HUES48 (cell line): ENCODE measurements at regions not wholly inside any gene's neighbourhood (a gene's known extent, or its start where the extent isn't known, plus 50 kb on each side); places are given as distances from the start of the nearest gene placed in this dataset.

Experiments used
- H3K27ac ChIP-seq: one replicate; pipeline ENCODE4 v1.7.0; 2013; ENCODE audit warnings: low read depth, low read length, inconsistent platforms
- H3K27me3 ChIP-seq: 2 replicates; pipeline ENCODE4 v1.6.1; 2013; ENCODE audit warnings: mild to moderate bottlenecking, low read length; ENCODE audit not compliant: control insufficient read depth, insufficient read depth
- H3K36me3 ChIP-seq: 2 replicates; pipeline ENCODE4 v1.6.1; 2013; ENCODE audit warnings: low read length; ENCODE audit not compliant: control insufficient read depth, insufficient read depth
- H3K4me1 ChIP-seq: 2 replicates; pipeline ENCODE4 v1.6.1; 2013; ENCODE audit warnings: mild to moderate bottlenecking, low read length; ENCODE audit not compliant: control insufficient read depth, insufficient read depth
- H3K4me3 ChIP-seq: 2 replicates; pipeline ENCODE4 v1.5.1; 2013; ENCODE audit warnings: mild to moderate bottlenecking, low read depth, low read length
- H3K9ac ChIP-seq: 2 replicates; pipeline ENCODE4 v1.6.1; 2013; ENCODE audit warnings: mild to moderate bottlenecking, low read depth, low read length, moderate library complexity
- H3K9me3 ChIP-seq: 2 replicates; pipeline ENCODE4 v1.6.1; 2013; ENCODE audit warnings: low read length; ENCODE audit not compliant: control insufficient read depth, insufficient read depth

DNA sequence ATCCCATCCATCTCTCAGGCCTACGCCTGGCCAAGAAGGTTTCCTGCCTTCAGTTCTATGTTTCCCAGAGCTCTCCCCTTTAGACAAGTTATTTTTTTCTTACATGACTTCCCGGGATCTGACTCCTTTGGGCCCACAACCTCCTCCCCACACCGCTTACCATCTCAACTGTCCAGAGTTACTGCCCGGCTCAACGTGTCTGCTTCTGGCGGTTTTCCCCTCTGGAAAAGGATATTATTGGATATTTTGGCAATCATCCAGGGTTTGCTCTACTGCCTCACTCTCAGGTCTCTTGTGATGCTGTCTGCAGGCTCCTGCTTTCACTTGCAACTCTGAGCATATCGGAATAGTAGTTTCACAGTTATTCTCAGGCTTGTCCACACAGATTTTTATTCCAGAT is 318.2 kb upstream of the CAMK1G start:
- H3K27me3 ChIP-seq = no peaks in the 10 kb centered on the region
- H3K4me1 ChIP-seq = no peaks in the 10 kb centered on the region
- H3K9ac ChIP-seq = no peak overlapping the region
- H3K36me3 ChIP-seq = no peaks in the 10 kb centered on the region
- H3K4me3 ChIP-seq = no peak overlapping the region
- H3K27ac ChIP-seq = no peak overlapping the region
- no peaks in the 10 kb centered on the region for H3K9me3 ChIP-seq

DNA sequence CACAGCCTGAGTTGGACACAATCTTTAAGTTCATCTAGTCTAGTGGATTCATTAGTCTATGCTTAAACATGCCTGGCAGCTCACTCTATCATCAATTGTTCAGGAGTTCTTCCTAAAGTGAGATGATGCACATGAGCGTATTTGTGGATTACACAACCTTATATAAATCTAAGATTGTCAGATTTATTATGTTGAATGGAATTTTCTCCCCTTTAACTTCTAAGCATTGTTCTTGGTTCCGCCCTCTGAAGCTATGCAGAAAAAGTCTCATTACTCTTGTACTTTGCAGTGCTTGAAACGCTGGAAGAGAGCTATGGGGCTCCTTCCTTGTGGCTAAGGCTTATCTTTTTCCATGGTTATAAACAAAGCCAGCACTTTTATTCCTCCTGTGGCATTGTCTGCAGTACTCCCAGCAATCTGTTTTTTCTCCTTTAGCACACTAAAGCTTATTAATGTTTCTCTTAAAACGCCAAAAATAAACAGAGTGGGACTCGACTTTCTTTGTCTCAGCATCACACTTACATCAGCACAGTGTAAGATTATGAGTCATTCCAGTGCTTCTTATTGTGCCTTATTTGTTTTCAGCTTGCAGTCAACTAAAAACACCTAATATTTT is 316.8 kb upstream of the CAMK1G start:
- Histone ChIP-seq H3K4me1 (no peaks in the 10 kb centered on the region), H3K4me3 (no peak overlapping the region), H3K9me3 (no peaks in the 10 kb centered on the region), H3K36me3 (no peaks in the 10 kb centered on the region), H3K27me3 (no peaks in the 10 kb centered on the region), H3K27ac (no peak overlapping the region), H3K9ac (no peak overlapping the region)

DNA sequence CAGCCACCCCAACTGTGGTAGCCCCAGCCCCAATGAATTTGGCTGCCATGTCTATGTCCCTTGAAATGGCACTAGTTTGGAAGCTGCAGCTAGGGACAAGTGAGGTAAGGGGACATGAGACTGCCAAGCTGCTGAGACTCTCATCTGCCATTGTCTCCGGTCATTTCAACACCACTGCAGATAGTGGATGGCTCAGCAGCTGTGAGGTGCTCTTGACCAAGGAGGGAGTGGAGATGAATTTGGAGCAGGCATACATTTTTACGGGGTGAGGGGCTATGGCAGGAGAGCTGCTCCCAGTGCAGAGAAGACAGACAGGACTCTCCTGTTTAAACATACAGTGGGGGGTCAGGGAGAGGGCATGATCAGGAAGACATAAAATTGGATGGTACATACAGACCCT is 315.5 kb upstream of the CAMK1G start:
- no peak overlapping the region for H3K4me3 ChIP-seq
- no peaks in the 10 kb centered on the region for H3K9me3 ChIP-seq
- H3K9ac ChIP-seq = no peak overlapping the region
- H3K36me3 ChIP-seq = no peaks in the 10 kb centered on the region
- no peaks in the 10 kb centered on the region for H3K27me3 ChIP-seq
- H3K4me1 ChIP-seq = no peaks in the 10 kb centered on the region
- H3K27ac ChIP-seq = no peak overlapping the region

DNA sequence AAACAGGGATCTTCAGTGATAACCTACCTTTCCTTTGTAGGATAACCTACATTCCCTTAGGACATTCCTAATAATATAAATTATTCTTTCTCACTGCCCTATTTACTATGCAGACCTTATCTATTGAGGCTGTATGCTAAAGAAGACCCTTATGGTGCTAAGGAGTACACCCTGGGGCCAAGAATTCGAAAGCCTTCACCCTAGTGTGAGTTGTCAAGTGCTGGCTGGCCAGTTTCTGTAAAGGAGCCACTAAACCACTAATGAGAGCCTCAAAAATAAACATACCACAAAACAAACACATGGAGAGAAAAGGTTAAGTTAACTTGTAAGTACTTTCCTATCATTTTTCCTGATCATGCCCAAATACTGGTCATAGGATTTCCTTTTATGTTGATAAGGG is 315.0 kb upstream of the CAMK1G start:
- no peak overlapping the region for H3K9ac ChIP-seq
- no peaks in the 10 kb centered on the region for H3K9me3 ChIP-seq
- H3K4me1 ChIP-seq = no peaks in the 10 kb centered on the region
- H3K36me3 ChIP-seq = no peaks in the 10 kb centered on the region
- H3K27ac ChIP-seq = no peak overlapping the region
- H3K27me3 ChIP-seq = no peaks in the 10 kb centered on the region
- H3K4me3 ChIP-seq = no peak overlapping the region

DNA sequence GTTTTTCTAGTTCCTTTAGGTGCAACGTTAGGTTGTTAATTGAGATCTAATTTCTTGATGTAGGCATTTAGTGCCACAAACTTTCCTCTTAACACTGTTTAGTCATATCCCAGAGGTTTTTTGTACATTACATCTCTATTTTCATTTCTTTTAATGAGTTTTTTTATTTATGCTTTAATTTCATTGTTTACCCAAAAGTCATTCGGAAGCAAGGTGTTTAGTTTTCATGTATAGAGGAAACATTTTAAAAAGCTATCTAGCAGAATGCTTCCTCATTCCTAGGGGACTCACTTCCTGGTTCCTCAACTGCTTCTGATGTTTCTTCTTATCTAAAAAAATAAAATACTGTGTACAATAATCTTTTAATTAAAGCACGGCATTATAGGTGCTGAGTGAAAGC is 307.2 kb upstream of the CAMK1G start:
- Histone ChIP-seq H3K27me3 (no peaks in the 10 kb centered on the region), H3K4me1 (no peaks in the 10 kb centered on the region), H3K36me3 (no peaks in the 10 kb centered on the region), H3K27ac (no peak overlapping the region), H3K9ac (no peak overlapping the region), H3K9me3 (no peaks in the 10 kb centered on the region), H3K4me3 (no peak overlapping the region)

DNA sequence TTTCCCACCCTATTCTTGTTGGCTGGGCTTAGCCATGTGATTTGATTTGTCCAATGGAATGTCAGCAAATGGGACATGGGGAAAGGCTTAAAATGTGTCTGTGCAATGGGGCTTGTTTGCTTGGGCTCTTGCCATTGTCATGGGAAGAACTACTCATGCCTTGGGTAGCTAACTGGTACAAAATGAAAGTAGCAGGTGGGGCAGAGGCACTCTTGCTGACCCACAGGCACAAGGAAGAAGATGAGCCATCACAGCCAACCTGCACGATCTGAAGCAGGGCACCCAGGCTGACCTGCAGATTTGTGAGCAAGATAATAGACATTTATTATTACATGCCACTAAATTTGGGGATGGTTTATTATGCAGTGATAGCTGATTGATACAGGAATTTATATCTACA is 305.9 kb upstream of the CAMK1G start:
- Histone ChIP-seq H3K36me3 (no peaks in the 10 kb centered on the region), H3K27ac (no peak overlapping the region), H3K9me3 (no peaks in the 10 kb centered on the region), H3K9ac (no peak overlapping the region), H3K4me1 (no peaks in the 10 kb centered on the region), H3K27me3 (no peaks in the 10 kb centered on the region), H3K4me3 (no peak overlapping the region)

DNA sequence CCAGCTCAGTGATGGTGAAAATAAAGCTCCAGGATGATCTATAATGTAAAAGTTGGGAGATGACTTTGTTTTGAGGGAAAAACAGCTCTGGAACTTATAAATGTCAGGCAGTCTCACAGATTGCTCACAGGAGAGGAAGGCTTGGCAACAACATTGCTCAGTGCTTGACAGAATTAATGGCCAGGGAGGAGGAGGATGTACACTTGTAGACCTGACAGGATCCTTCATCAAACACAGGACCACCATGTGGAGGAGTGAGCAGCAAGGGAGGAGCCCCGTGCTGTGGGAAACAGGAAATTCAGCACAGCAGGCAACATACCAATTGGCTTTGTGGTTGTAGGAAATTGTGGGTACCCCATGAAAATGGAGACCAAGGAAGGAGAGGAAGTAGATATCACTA is 291.8 kb upstream of the CAMK1G start:
- Histone ChIP-seq H3K27ac (no peak overlapping the region), H3K36me3 (no peaks in the 10 kb centered on the region), H3K27me3 (no peaks in the 10 kb centered on the region), H3K9ac (no peak overlapping the region), H3K4me3 (no peak overlapping the region), H3K4me1 (peaks cover 4% of the 10 kb centered on the region; the same call in 1 of the 2 replicates), H3K9me3 (no peaks in the 10 kb centered on the region)

DNA sequence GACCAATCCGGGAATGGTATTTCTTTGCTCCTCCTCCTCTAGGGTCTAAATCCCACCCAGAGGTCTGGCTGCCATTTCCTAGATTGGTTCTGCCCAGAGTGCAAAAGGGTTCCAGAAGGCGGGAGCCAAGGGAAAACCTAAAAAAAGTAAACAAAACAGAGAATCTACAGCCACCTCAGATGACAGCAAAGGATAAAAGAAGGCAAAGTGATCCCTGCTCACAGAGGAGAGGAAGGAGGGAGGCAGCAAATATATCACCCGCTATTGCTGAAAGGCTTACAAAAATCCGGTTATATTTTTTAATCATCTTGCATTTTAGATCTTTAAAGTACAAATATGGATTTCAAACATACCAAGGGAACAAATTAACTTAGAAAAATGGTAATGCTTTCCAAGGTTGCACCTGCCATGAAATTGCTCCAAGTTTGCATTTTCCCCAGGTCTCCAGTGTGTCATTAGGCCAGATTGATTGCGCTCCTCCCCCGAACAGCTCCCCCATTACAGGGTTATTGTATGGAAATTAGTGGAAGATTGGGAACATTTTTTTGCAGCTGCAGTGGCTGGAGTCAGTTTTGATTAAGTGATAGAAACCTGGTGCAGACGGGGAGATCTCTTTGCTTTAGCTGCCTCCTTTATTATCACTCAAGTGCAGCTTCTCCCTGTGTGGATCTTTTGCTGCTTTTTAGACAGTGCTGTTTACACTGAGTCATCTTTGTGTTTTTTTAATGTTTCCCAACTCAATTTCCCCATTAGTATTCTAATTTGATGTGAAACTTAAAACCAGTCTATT is 280.5 kb upstream of the CAMK1G start:
- no peaks in the 10 kb centered on the region; the same call in 1 of the 2 replicates for H3K4me1 ChIP-seq
- H3K4me3 ChIP-seq = no peak overlapping the region
- no peaks in the 10 kb centered on the region for H3K36me3 ChIP-seq
- no peak overlapping the region for H3K9ac ChIP-seq
- H3K9me3 ChIP-seq = no peaks in the 10 kb centered on the region
- H3K27me3 ChIP-seq = no peaks in the 10 kb centered on the region
- no peak overlapping the region for H3K27ac ChIP-seq

DNA sequence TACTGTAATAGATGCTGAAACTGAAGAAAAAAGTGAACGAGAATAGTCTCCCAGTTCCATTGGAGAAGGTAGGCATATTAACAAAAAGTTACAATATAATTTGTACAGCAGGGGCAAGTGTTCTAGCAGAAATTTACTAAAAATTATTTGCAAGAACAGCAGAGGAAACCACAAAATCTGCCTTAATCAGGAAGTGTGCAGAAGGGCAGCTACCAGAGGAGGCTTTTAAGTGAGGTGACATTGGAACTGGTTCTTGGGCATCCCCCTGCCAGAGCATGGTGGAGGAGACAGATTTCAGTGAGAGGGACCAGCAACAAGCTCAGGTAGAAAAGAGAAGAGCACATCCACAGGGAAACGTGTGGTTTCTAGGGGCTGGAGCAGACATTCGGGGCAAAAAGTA is 279.3 kb upstream of the CAMK1G start:
- H3K9me3 ChIP-seq = no peaks in the 10 kb centered on the region
- H3K4me3 ChIP-seq = no peak overlapping the region
- no peak overlapping the region for H3K27ac ChIP-seq
- H3K27me3 ChIP-seq = no peaks in the 10 kb centered on the region
- H3K36me3 ChIP-seq = no peaks in the 10 kb centered on the region
- H3K9ac ChIP-seq = no peak overlapping the region
- H3K4me1 ChIP-seq = no peaks in the 10 kb centered on the region; the same call in 1 of the 2 replicates

DNA sequence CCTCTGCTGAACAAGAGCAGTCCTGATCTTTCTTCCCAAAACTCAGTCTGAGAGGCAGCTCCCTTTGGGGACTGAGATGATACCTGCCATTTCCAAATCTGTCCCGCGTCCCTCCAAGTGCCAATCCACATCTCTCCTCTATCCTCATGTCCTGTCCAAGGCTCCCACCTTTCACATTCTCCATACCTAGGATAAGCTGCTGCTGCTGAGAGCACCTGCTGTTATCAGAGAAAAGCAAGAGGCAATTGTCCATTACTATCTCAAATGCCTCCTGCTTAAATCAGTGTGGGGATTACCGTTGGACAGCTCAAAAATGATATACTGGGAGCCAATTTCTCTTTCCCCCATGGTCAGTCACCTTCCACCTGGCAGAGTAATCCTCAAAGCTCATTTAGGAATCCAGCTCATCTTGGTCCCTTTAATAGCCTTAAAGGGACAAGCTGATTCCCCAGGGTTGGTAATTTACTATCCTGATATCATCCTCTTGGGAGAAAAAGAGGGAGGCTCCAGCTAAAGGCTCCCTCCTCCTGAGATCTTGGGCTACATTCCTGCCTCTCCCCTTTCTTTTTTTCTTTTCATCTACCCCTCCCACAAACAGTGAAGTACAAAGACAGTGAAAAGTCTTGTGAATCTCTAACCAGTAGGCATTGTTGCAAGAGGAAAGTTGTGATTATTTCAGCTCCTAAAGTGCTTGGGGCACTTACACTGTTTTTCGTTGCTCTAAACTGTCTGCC is 278.1 kb upstream of the CAMK1G start:
- H3K27me3 ChIP-seq = no peaks in the 10 kb centered on the region
- no peaks in the 10 kb centered on the region for H3K36me3 ChIP-seq
- no peak overlapping the region for H3K27ac ChIP-seq
- no peak overlapping the region for H3K9ac ChIP-seq
- no peaks in the 10 kb centered on the region; the same call in 1 of the 2 replicates for H3K4me1 ChIP-seq
- no peak overlapping the region for H3K4me3 ChIP-seq
- H3K9me3 ChIP-seq = no peaks in the 10 kb centered on the region

DNA sequence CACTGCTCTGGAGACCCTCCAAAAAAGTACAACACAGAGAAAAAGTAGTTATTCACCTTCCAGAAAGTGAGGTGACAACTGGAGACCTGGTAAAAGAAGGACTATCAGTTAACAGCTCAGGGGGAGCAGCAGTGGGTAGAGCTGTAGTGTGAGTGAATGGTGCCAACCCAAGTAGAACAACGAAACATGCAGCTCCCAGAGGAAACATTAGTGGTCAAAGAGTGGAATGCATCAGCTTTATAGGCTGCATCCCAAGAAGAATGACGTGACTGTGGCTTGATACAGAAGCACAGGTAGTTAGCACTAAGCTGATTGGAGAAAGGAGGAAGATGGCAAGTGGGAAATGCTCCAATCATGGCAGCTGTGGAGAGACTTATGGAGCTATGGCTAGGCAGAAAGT is 275.7 kb upstream of the CAMK1G start:
- Histone ChIP-seq H3K36me3 (no peaks in the 10 kb centered on the region), H3K27ac (no peak overlapping the region)

More for the DNA sequence above, 275.7 kb upstream of the CAMK1G start:
- Histone ChIP-seq H3K4me1 (no peaks in the 10 kb centered on the region; the same call in 1 of the 2 replicates), H3K9me3 (no peaks in the 10 kb centered on the region), H3K27me3 (no peaks in the 10 kb centered on the region), H3K4me3 (no peak overlapping the region), H3K9ac (no peak overlapping the region)
